ENCODE measurements at regions not wholly inside any gene's neighbourhood (a gene's known extent, or its start where the extent isn't known, plus 50 kb on each side); places are given as distances from the start of the nearest gene placed in this dataset.

- TF ChIP-seq CTCF (IDR thresholded peaks at IDR 0.05 in 2 of 3, conservative IDR thresholded peaks at IDR 0.05 in 1 of 3; ENCODE audit: control insufficient read depth in 2 of 3, extremely low read depth in 1 of 3, insufficient read depth in 1 of 3, low read depth in 3 of 3, low read length in 3 of 3) (no peak), HDGF (IDR thresholded peaks at IDR 0.05) (no peak), RCOR1 (conservative IDR thresholded peaks at IDR 0.05; ENCODE audit: low read depth, low read length) (no peak), NFYB (IDR thresholded peaks at IDR 0.05; ENCODE audit: insufficient read depth, low read depth, low read length) (no peak), POLR2AphosphoS5 (IDR thresholded peaks at IDR 0.05; ENCODE audit: low read length) (no peak), CREM (IDR thresholded peaks at IDR 0.05; ENCODE audit: low read depth) (no peak), POLR2A (IDR thresholded peaks at IDR 0.05; ENCODE audit: low read depth, low read length) (no peak), EZH2 (IDR thresholded peaks at IDR 0.05; ENCODE audit: borderline replicate concordance, control insufficient read depth, low read depth, low read length) (no peak), TAF1 (IDR thresholded peaks at IDR 0.05; ENCODE audit: borderline replicate concordance, low read depth, low read length) (no peak), ZSCAN29 (IDR thresholded peaks at IDR 0.05) (no peak)
Observed at GRCh38 chr13:80082396-80083080, 258.4 kb downstream of the SPRY2 start.

Measured in GM12878 (cell line).